ENCODE measurements at regions not wholly inside any gene's neighbourhood (a gene's known extent, or its start where the extent isn't known, plus 50 kb on each side); places are given as distances from the start of the nearest gene placed in this dataset.
"Not testable (repeated sequence)": the region's sequence is repeated elsewhere in the genome, so short reads cannot be mapped to it uniquely, and the experiment has no call there.

- TF ChIP-seq ZNF175 (CRISPR knock-in tag; IDR thresholded peaks at IDR 0.05; ENCODE audit: low read depth) (peak; percentile 35; the same call in 1 of the 2 replicates), ZNF76 (CRISPR knock-in tag; IDR thresholded peaks at IDR 0.05; ENCODE audit: borderline replicate concordance) (0 out of 2 replicates have a peak, but pooled peaks have one; percentile 62), ZFX (CRISPR knock-in tag; IDR thresholded peaks at IDR 0.05) (peak; percentile 91), ZNF584 (CRISPR knock-in tag; IDR thresholded peaks at IDR 0.05; ENCODE audit: low read depth) (peak; percentile 73; the same call in 1 of the 2 replicates), GABPA (tag; conservative IDR thresholded peaks at IDR 0.05; ENCODE audit: low read depth) (0 out of 2 replicates have a peak, but pooled peaks have one; percentile 25), POLR2G (IDR thresholded peaks at IDR 0.05; ENCODE audit: low read depth, low read length) (peak; percentile 67), NR4A1 (CRISPR knock-in tag; IDR thresholded peaks at IDR 0.05) (peak; percentile 72; the same call in 1 of the 2 replicates), NR4A1 (tag; IDR thresholded peaks at IDR 0.05) (peak; percentile 76; the same call in 1 of the 2 replicates), HIVEP1 (CRISPR knock-in tag; IDR thresholded peaks at IDR 0.05) (peak; percentile 35; the same call in 1 of the 2 replicates), FOSL1 (tag; conservative IDR thresholded peaks at IDR 0.05) (peak; percentile 78), GTF2E2 (tag; IDR thresholded peaks at IDR 0.05) (0 out of 2 replicates have a peak, but pooled peaks have one; percentile 42), PHF8 (IDR thresholded peaks at IDR 0.05; ENCODE audit: borderline replicate concordance, low read length) (peak; percentile 36; the same call in 1 of the 2 replicates), CTBP1 (IDR thresholded peaks at IDR 0.05; ENCODE audit: borderline replicate concordance) (peak; percentile 51; the same call in 1 of the 2 replicates), RAD21 (CRISPR knock-in tag; conservative IDR thresholded peaks at IDR 0.05 in 1 of 2, IDR thresholded peaks at IDR 0.05 in 1 of 2) (0 out of 4 replicates have a peak, but pooled peaks of 1 of the 2 experiments have one; percentile 5), NR2C1 (tag; IDR thresholded peaks at IDR 0.05) (peak; percentile 19; the same call in 1 of the 2 replicates), ATF1 (tag; IDR thresholded peaks at IDR 0.05) (peak; percentile 62), SMAD4 (CRISPR knock-in tag; conservative IDR thresholded peaks at IDR 0.05) (peak; percentile 58; the same call in 1 of the 2 replicates), RBFOX2 (IDR thresholded peaks at IDR 0.05; ENCODE audit: low read depth, low read length) (peak; percentile 71), TRIM24 (IDR thresholded peaks at IDR 0.05) (peak in 1 of 2 experiments; percentile 38; a peak in 1 of 4 replicates), DPF2 (IDR thresholded peaks at IDR 0.05) (peak; percentile 67; the same call in 1 of the 2 replicates), ZNF644 (tag; IDR thresholded peaks at IDR 0.05; ENCODE audit: low read depth) (peak; percentile 39; the same call in 1 of the 2 replicates), NFIC (IDR thresholded peaks at IDR 0.05) (peak; percentile 61), CREB3 (tag; conservative IDR thresholded peaks at IDR 0.05; ENCODE audit: low read depth) (0 out of 2 replicates have a peak, but pooled peaks have one; percentile 46)
- TF ChIP-seq NR2C1 (IDR thresholded peaks at IDR 0.05); ATF1 (CRISPR knock-in tag; IDR thresholded peaks at IDR 0.05): not testable (repeated sequence)
- TF ChIP-seq, protein P1, sequence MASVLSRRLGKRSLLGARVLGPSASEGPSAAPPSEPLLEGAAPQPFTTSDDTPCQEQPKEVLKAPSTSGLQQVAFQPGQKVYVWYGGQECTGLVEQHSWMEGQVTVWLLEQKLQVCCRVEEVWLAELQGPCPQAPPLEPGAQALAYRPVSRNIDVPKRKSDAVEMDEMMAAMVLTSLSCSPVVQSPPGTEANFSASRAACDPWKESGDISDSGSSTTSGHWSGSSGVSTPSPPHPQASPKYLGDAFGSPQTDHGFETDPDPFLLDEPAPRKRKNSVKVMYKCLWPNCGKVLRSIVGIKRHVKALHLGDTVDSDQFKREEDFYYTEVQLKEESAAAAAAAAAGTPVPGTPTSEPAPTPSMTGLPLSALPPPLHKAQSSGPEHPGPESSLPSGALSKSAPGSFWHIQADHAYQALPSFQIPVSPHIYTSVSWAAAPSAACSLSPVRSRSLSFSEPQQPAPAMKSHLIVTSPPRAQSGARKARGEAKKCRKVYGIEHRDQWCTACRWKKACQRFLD (CRISPR knock-in tag; IDR thresholded peaks at IDR 0.05), result peak; percentile 59; the same call in 1 of the 2 replicates
Measured at GRCh38 chr16:29261427-29262248, 144.9 kb downstream of the NPIPB11 start (continued).

Measured in K562 (cell line).